Esophagus squamous epithelium (tissue), 4 donors: ENCODE measurements at regions not wholly inside any gene's neighbourhood (a gene's known extent, or its start where the extent isn't known, plus 50 kb on each side); places are given as distances from the start of the nearest gene placed in this dataset.

Experiments used
- CTCF ChIP-seq, 6 experiments: fragments of 450-650 bp in 4 of 6; fragments of 200-600 bp in 2 of 6; sonication (generic) in 2 of 6; IDR thresholded peaks; one replicate each; pipeline ENCODE4 v1.5.1; 2016 to 2019; ENCODE audit warnings: antibody characterized with exemption in 6 of 6, mild to moderate bottlenecking in 4 of 6, moderate library complexity in 4 of 6
- POLR2A ChIP-seq, 4 donors: fragments of 450-650 bp; IDR thresholded peaks; one replicate each; pipeline ENCODE4 v1.6.1; 2017; ENCODE audit warnings: antibody characterized with exemption in 4 of 4, mild to moderate bottlenecking in 4 of 4, moderate library complexity in 3 of 4

DNA sequence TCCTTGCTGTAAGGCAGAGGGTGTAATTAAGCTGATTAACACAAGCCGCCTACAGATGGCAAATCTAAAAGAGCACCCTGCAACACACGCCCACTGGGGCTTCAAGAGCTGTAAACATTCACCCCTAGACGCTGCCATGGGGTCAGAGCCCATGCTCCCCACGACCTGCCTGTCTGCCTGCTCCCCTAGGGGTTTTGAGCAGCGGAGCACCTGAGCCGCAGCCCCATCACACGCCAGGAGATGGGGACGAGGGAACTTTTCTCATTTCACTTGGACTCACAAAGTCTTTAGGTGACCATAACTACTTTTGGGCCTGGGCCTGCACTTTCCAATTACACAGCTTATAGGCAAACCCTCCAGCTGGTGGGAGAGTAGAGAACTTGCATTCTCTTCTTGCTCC, 99.0 kb upstream of the SOX4 start:
- TF ChIP-seq CTCF (IDR thresholded peaks at IDR 0.05) (no peak), POLR2A (IDR thresholded peaks at IDR 0.05) (no peak)
